GM23248 (cell line): ENCODE measurements at regions not wholly inside any gene's neighbourhood (a gene's known extent, or its start where the extent isn't known, plus 50 kb on each side); places are given as distances from the start of the nearest gene placed in this dataset.
"Not testable (repeated sequence)": the region's sequence is repeated elsewhere in the genome, so short reads cannot be mapped to it uniquely, and the experiment has no call there.

Experiments used
- DNase-seq: peaks from one replicate; pipeline ENCODE4 v3.0.0-alpha.2; 2015
- H2AFZ ChIP-seq: fragments of 200-600 bp; sonication (generic); 2 replicates; pipeline ENCODE4 v1.6.1; 2016; ENCODE audit warnings: antibody characterized with exemption
- H3F3A ChIP-seq: fragments of 200-600 bp; sonication (generic); 2 replicates; pipeline ENCODE4 v1.6.1; 2016; ENCODE audit warnings: mild to moderate bottlenecking, antibody characterized with exemption, mixed run types; ENCODE audit not compliant: insufficient read depth
- H3K27ac ChIP-seq: fragments of 200-600 bp; sonication (generic); 2 replicates; pipeline ENCODE4 v1.5.1; 2016; ENCODE audit warnings: mild to moderate bottlenecking
- H3K27me3 ChIP-seq: fragments of 200-600 bp; sonication (generic); replicated peaks from 2 replicates; pipeline ENCODE4 v1.6.1; 2016; ENCODE audit warnings: mild to moderate bottlenecking; ENCODE audit not compliant: insufficient read depth
- H3K36me3 ChIP-seq: fragments of 200-600 bp; sonication (generic); 2 replicates; pipeline ENCODE4 v1.6.1; 2016; ENCODE audit warnings: low read depth, mild to moderate bottlenecking
- H3K4me1 ChIP-seq: fragments of 200-600 bp; sonication (generic); 2 replicates; pipeline ENCODE4 v1.6.1; 2016; ENCODE audit warnings: mild to moderate bottlenecking; ENCODE audit not compliant: insufficient read depth
- H3K4me2 ChIP-seq: fragments of 200-600 bp; sonication (generic); one replicate; pipeline ENCODE4 v1.6.1; 2016; ENCODE audit warnings: mild to moderate bottlenecking; ENCODE audit not compliant: unreplicated experiment
- H3K4me3 ChIP-seq: fragments of 200-600 bp; sonication (generic); 2 replicates; pipeline ENCODE4 v1.5.1; 2016; ENCODE audit warnings: mild to moderate bottlenecking
- H3K79me2 ChIP-seq: fragments of 200-600 bp; sonication (generic); 2 replicates; pipeline ENCODE4 v1.6.1; 2016; ENCODE audit warnings: mild to moderate bottlenecking; ENCODE audit not compliant: insufficient read depth
- H3K9ac ChIP-seq: fragments of 200-600 bp; sonication (generic); 2 replicates; pipeline ENCODE4 v1.6.1; 2016; ENCODE audit warnings: mild to moderate bottlenecking
- H3K9me2 ChIP-seq: fragments of 200-600 bp; sonication (generic); 2 replicates; pipeline ENCODE4 v1.6.1; 2016; ENCODE audit warnings: mixed run types, mild to moderate bottlenecking, moderate library complexity; ENCODE audit not compliant: insufficient read depth
- H3K9me3 ChIP-seq: fragments of 200-600 bp; sonication (generic); one replicate; pipeline ENCODE4 v1.6.1; 2017; ENCODE audit warnings: low read depth
- H4K20me1 ChIP-seq: fragments of 200-600 bp; sonication (generic); 2 replicates; pipeline ENCODE4 v1.6.0; 2016; ENCODE audit not compliant: insufficient read depth
- WGBS, 2 experiments: methylation state at CpG; one replicate each; pipeline ENCODE4 v1.1.6; 2015 to 2017; ENCODE audit warnings: low lambda C conversion rate in 2 of 2, low coverage in 1 of 2; ENCODE audit errors: missing lambda C conversion rate in 2 of 2; 5-methylcytosine and 5-hydroxymethylcytosine counted together
- in situ Hi-C: fragments of 300-500 bp; cut with MboI; formaldehyde crosslinking; loops from 2 replicates; pipeline ENCODE4 v1.15.0; 2020

DNA sequence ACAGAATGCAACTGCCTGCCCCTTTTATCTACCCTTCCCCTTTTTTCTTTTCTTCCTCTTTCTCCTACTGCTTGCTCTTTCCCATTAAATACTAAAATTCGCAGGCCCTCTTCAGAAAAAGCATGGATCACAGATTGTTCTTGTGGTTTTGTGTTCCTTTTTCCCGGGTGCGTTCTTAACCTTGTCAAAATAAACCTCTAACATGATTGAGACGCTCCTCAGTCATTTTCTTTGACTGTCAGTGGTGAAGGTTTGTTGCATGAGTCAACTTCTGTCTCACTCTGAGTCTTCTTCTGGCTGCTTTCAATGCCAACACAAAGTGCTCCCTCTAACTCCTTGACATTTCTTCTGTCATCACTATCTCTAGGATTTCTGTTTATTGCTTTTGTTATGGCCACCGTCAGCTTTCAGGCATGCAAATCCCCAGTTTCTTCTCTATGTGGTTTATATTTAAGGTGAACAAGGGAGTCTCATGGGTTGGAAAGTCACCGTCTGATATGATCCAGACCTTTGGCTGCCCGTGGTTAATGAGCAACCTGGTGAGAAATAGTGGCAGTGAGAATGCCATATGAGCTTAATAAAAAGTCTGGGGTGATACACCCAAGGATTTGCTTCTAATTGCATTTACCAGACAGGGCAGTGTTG, 338.4 kb downstream of the CNTNAP3B start:
- H3K4me3 ChIP-seq, H3F3A ChIP-seq, H2AFZ ChIP-seq, H3K9me2 ChIP-seq, H4K20me1 ChIP-seq, H3K9ac ChIP-seq, H3K27me3 ChIP-seq, H3K79me2 ChIP-seq, H3K4me1 ChIP-seq, DNase-seq, in situ Hi-C loops, H3K36me3 ChIP-seq, H3K9me3 ChIP-seq, H3K27ac ChIP-seq, H3K4me2 ChIP-seq: not testable (repeated sequence)
- WGBS, 2 experiments: 13 to 14% methylated on average over 6 to 7 of the region's 7 CpGs

GRCh38 chr9:41790007-41790406, 339.2 kb downstream of the CNTNAP3B start:
- H3K4me3 ChIP-seq, H4K20me1 ChIP-seq, H3K4me2 ChIP-seq, H3F3A ChIP-seq, H3K4me1 ChIP-seq, H3K9me3 ChIP-seq, H3K79me2 ChIP-seq, H2AFZ ChIP-seq, H3K36me3 ChIP-seq, H3K27ac ChIP-seq, H3K9me2 ChIP-seq, DNase-seq, in situ Hi-C loops, H3K9ac ChIP-seq, H3K27me3 ChIP-seq: not testable (repeated sequence)
- 41 to 56% methylated on average over 4 to 5 of the region's 5 CpGs for WGBS, 2 experiments

- in situ Hi-C loops, DNase-seq, H2AFZ ChIP-seq, H3K9me3 ChIP-seq, H3K79me2 ChIP-seq, H3K9me2 ChIP-seq, H3K27ac ChIP-seq, H3K9ac ChIP-seq, H3K4me2 ChIP-seq, H3K4me3 ChIP-seq, H3K36me3 ChIP-seq, H4K20me1 ChIP-seq, H3F3A ChIP-seq, H3K27me3 ChIP-seq, H3K4me1 ChIP-seq: not testable (repeated sequence)
- whole genome bisulfite sequencing, 2 experiments: 4% methylated on average over 4 of the region's 4 CpGs
Observed at GRCh38 chr9:41789387-41789786, 339.8 kb downstream of the CNTNAP3B start.

DNA sequence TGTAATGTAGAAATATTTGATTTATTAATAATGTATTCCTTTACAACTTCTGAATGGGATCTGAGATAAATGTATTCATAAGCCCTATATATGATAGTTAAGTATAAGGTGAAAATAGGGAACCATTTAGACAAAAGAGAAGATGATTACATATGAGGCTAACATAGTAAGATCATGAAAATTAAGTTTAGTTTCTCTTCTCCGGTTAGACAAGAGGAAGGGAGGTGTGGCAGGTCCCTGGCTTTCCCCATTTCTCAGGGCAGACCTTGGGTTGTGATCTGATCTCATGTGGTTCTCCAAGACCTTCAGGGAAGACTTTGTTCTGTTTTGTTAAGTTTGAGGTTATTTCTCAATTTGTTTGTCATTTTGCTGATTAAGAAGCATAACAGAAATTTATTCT, 341.3 kb downstream of the CNTNAP3B start:
- in situ Hi-C loops, H2AFZ ChIP-seq, H3K4me2 ChIP-seq, H3K4me3 ChIP-seq, H4K20me1 ChIP-seq, H3K9me2 ChIP-seq, H3F3A ChIP-seq, DNase-seq, H3K79me2 ChIP-seq, H3K4me1 ChIP-seq, H3K9ac ChIP-seq, H3K27ac ChIP-seq, H3K36me3 ChIP-seq, H3K9me3 ChIP-seq, H3K27me3 ChIP-seq: not testable (repeated sequence)
- 0% methylated on average over 1 of the region's 1 CpG for WGBS, 2 experiments

- H3K79me2 ChIP-seq, H3K9ac ChIP-seq, H2AFZ ChIP-seq, H3K4me1 ChIP-seq, H3K4me3 ChIP-seq, H3K36me3 ChIP-seq, H3F3A ChIP-seq, DNase-seq, in situ Hi-C loops, H3K9me2 ChIP-seq, H4K20me1 ChIP-seq, H3K27me3 ChIP-seq, H3K27ac ChIP-seq, H3K4me2 ChIP-seq, H3K9me3 ChIP-seq: not testable (repeated sequence)
- 17 to 57% methylated on average over 1 to 2 of the region's 3 CpGs for WGBS, 2 experiments
Observed at GRCh38 chr9:41787270-41787669, 342.0 kb downstream of the CNTNAP3B start.

DNA sequence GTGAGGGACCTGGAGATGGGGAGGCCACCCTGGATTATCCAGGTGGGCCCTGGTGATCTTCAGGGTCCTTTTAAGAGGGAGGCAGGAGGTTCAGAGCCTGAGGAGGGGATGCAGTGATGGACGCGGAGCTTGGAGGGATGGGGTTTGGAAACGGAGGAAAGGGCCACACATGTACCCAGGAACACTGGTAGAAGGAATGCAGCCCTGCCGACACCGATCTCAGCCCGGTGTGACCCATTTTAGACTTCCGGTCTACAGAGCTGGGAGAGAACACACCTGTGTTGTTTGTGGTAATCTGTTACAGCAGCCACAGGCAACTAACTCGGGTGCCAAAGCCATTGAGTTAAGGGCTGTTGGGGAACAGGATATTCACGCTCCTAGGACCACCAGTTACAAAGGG, 345.2 kb downstream of the CNTNAP3B start:
- in situ Hi-C loops, H3K9me3 ChIP-seq, DNase-seq, H3K79me2 ChIP-seq, H3F3A ChIP-seq, H3K36me3 ChIP-seq, H3K9me2 ChIP-seq, H3K4me2 ChIP-seq, H3K4me3 ChIP-seq, H3K27ac ChIP-seq, H3K9ac ChIP-seq, H3K27me3 ChIP-seq, H4K20me1 ChIP-seq, H3K4me1 ChIP-seq, H2AFZ ChIP-seq: not testable (repeated sequence)
- 82 to 100% methylated on average over 6 to 7 of the region's 9 CpGs for WGBS, 2 experiments

DNA sequence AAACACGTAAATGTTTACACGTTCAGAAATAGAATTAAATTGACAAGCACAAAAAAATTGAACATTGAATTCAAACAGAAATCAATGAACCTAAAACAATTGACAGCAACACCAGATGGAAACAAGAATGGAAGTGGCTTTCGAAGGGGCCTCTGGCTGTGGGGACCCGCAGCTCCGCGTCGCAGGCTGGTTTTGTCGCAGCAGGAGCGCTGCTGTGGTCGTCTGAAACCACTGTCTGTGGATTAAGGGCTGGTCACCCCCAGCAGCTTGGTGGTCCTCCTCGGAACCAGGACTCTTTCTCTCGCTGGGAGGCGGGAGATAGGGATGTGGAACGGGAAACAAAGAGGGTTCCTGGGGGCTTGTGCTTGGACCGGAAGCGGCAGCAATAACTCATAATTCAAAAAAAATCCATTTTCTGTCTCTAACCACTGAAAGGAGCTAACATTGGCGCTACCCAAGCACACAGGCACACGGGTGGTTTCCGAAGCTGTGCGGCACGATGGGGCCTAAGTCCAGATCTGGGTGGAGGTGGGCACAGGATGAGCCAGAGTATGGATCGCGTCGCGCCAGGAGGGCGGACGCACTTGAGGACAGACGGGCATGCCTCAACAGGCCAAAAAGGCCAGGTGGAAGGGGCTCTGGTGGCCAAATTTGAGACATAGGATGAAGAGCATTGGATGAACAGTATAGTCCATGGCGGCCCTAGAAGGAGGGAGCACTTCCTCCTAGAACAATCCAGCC, 346.0 kb downstream of the CNTNAP3B start:
- H3K27me3 ChIP-seq, H3K9me2 ChIP-seq, H3K4me1 ChIP-seq, H3K79me2 ChIP-seq, H3K36me3 ChIP-seq, H3K9ac ChIP-seq, H3K4me3 ChIP-seq, DNase-seq, H2AFZ ChIP-seq, in situ Hi-C loops, H3K27ac ChIP-seq, H3K9me3 ChIP-seq, H4K20me1 ChIP-seq, H3F3A ChIP-seq, H3K4me2 ChIP-seq: not testable (repeated sequence)
- 77 to 83% methylated on average over 23 of the region's 29 CpGs for WGBS, 2 experiments
